BLaER1 treated with 17β-estradiol and CSF1 and Interleukin-3, amounts not matched to agents 10 nM and 100 nM (cell line): ENCODE measurements at regions not wholly inside any gene's neighbourhood (a gene's known extent, or its start where the extent isn't known, plus 50 kb on each side); places are given as distances from the start of the nearest gene placed in this dataset.

Experiments used
- H3K27ac ChIP-seq, 11 experiments: shearing (Covaris generic); formaldehyde crosslinking; 2 replicates each; pipeline ENCODE4 v1.8.1; 2022
- H3K27me3 ChIP-seq, 11 experiments: shearing (Covaris generic); formaldehyde crosslinking; 2 replicates each; pipeline ENCODE4 v1.8.1; 2022
- H3K36me3 ChIP-seq, 11 experiments: shearing (Covaris generic); formaldehyde crosslinking; 2 replicates each; pipeline ENCODE4 v1.8.1; 2022
- H3K4me1 ChIP-seq, 10 experiments: shearing (Covaris generic); formaldehyde crosslinking; 2 replicates each; pipeline ENCODE4 v1.8.1; 2022
- H3K4me2 ChIP-seq, 11 experiments: shearing (Covaris generic); formaldehyde crosslinking; 2 replicates each; pipeline ENCODE4 v1.8.1; 2022
- H3K4me3 ChIP-seq, 10 experiments: shearing (Covaris generic); formaldehyde crosslinking; 2 replicates each; pipeline ENCODE4 v1.8.1; 2022
- H3K9ac ChIP-seq, 11 experiments: shearing (Covaris generic); formaldehyde crosslinking; 2 replicates each; pipeline ENCODE4 v1.8.1; 2022
- H3K9me3 ChIP-seq, 11 experiments: shearing (Covaris generic); formaldehyde crosslinking; replicated peaks in 1 of 11; 2 replicates each; pipeline ENCODE4 v1.8.1; 2022
- H4K20me1 ChIP-seq, 11 experiments: shearing (Covaris generic); formaldehyde crosslinking; 2 replicates each; pipeline ENCODE4 v1.8.1; 2022
- Cebpa-rat ChIP-seq, 11 experiments: shearing (Covaris generic); IDR thresholded peaks; 2 replicates each; pipeline ENCODE4 v1.8.1; 2022

DNA sequence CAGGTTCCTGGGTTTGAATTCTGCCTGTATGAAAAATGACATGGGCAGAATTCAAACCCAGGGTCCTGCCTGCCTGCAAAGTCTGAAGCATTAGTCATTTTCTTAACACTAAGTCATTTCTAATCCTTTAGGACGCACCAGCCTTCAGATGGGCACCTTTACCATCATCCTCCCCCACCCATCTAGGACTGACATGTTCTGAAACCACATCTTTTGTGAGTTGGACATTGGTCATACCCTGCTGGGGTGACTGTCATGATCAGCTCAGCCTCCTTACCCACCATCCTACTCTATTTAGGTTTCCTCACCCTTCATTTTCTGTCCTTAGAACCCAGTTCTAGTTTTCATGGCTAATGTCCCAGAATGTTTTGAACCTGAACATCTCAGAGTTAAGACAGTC lies 104.9 kb downstream of the TRIB2 start:
- TF ChIP-seq Cebpa-rat (IDR thresholded peaks at IDR 0.05): no peak
- Histone ChIP-seq H3K4me2 (no peak overlapping the region), H3K36me3 (no peaks in the 10 kb centered on the region)

GRCh38 chr2:12824351-12824777 lies 107.6 kb downstream of the TRIB2 start:
- Histone ChIP-seq H4K20me1 (no peaks in the 10 kb centered on the region), H3K36me3 (no peaks in the 10 kb centered on the region), H3K9ac (peak overlapping the region in 4 of 11 experiments; percentile 9 to 50 (median 38); a peak in 4 of 22 replicates), H3K27ac (peak overlapping the region in 7 of 11 experiments; percentile 40 to 68 (median 55); a peak in 11 of 22 replicates), H3K9me3 (no peaks in the 10 kb centered on the region), H3K4me3 (no peak overlapping the region; a peak in 1 of 20 replicates), H3K27me3 (no peaks in the 10 kb centered on the region), H3K4me2 (peak overlapping the region; percentile 49 to 86 (median 72)), H3K4me1 (peaks cover 14 to 34% (median 28%) of the 10 kb centered on the region in 10 experiments)
- TF ChIP-seq Cebpa-rat (IDR thresholded peaks at IDR 0.05): no peak

More for the DNA sequence above, 104.9 kb downstream of the TRIB2 start:
- no peaks in the 10 kb centered on the region for H4K20me1 ChIP-seq
- no peaks in the 10 kb centered on the region; a peak in 1 of 22 replicates for H3K9me3 ChIP-seq
- peaks cover 14 to 60% (median 41%) of the 10 kb centered on the region in 10 experiments for H3K4me1 ChIP-seq
- H3K27ac ChIP-seq: no peak overlapping the region
- no peaks in the 10 kb centered on the region for H3K27me3 ChIP-seq
- no peak overlapping the region for H3K4me3 ChIP-seq
- no peak overlapping the region for H3K9ac ChIP-seq

DNA sequence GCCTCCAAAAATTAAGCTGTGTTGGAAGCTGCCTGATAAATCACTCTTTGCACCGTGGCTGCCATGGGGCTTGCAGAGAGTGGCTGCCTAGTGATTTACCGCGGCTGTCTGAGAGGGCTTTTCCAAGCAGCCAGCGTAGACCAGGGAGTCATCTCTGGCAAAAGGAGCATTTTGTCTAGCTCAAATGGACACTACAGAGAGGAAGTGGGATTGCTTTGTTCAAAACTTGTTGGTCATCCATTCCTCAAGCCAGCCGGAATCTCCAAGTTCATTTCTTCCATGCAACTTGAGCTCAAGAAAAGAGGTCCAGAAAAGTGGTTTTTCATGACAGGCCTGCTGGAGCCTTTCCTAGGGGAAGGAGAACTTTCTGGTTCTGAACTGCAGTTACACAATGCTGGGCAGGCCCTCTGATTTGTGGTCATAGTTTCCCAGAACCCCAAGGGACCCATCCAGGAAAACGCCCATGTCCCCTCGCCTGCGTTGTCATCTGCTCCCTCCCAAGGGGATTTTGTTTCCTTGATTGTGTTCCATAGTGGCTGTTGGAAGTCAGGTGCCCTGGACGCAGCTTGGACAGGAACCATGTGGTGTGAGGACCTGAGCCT lies 108.1 kb downstream of the TRIB2 start:
- Histone ChIP-seq H3K27ac (peak overlapping the region in 7 of 11 experiments; percentile 40 to 68 (median 55); a peak in 13 of 22 replicates), H3K9ac (peak overlapping the region in 5 of 11 experiments; percentile 9 to 50 (median 29); a peak in 4 of 22 replicates), H3K27me3 (no peaks in the 10 kb centered on the region), H3K4me1 (peaks cover 14 to 29% (median 23%) of the 10 kb centered on the region in 10 experiments), H3K4me2 (peak overlapping the region; percentile 49 to 86 (median 72)), H3K9me3 (no peaks in the 10 kb centered on the region), H3K4me3 (no peak overlapping the region; a peak in 1 of 20 replicates), H3K36me3 (no peaks in the 10 kb centered on the region), H4K20me1 (no peaks in the 10 kb centered on the region)
- peak in 2 of 11 experiments; percentile 52 to 54; a peak in 4 of 22 replicates for TF ChIP-seq Cebpa-rat (IDR thresholded peaks at IDR 0.05)

DNA sequence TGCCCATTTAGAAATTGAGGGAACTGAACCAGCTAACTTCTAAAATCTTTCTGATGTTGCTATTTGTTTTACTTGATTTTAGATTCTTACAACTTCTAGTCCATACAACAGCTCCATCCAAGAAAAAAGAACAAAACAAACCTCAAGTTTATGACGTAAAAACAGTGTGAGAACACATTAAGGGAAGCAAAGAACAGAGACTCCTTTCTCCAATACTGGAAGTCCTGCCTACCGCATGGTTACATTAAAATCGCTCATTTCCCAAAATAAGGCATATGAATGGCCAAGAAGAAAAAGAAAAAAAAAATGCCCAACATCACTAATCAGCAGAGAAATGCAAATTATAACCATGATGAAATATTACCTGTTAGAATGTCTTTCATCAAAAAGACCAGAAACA lies 110.0 kb downstream of the TRIB2 start:
- no peak overlapping the region for H3K4me2 ChIP-seq
- no peak overlapping the region for H3K9ac ChIP-seq
- no peaks in the 10 kb centered on the region for H3K9me3 ChIP-seq
- no peak overlapping the region for H3K4me3 ChIP-seq
- H3K4me1 ChIP-seq: peaks cover 14 to 21% (median 17%) of the 10 kb centered on the region in 10 experiments
- no peak overlapping the region for H3K27ac ChIP-seq
- no peaks in the 10 kb centered on the region for H4K20me1 ChIP-seq
- H3K36me3 ChIP-seq: no peaks in the 10 kb centered on the region
- H3K27me3 ChIP-seq: no peaks in the 10 kb centered on the region
- no peak for TF ChIP-seq Cebpa-rat (IDR thresholded peaks at IDR 0.05)

- Histone ChIP-seq H3K9ac (no peak overlapping the region), H4K20me1 (no peaks in the 10 kb centered on the region), H3K4me1 (peaks cover 14 to 21% (median 17%) of the 10 kb centered on the region in 10 experiments), H3K27me3 (no peaks in the 10 kb centered on the region), H3K4me2 (no peak overlapping the region), H3K27ac (no peak overlapping the region), H3K9me3 (no peaks in the 10 kb centered on the region), H3K4me3 (no peak overlapping the region), H3K36me3 (no peaks in the 10 kb centered on the region)
- no peak for TF ChIP-seq Cebpa-rat (IDR thresholded peaks at IDR 0.05)
These were observed 111.0 kb downstream of the TRIB2 start for GRCh38 chr2:12827721-12828120.

- Histone ChIP-seq H3K27ac (no peak overlapping the region), H3K4me1 (peaks cover 13 to 16% (median 15%) of the 10 kb centered on the region in 10 experiments), H3K4me3 (no peak overlapping the region), H3K4me2 (no peak overlapping the region), H4K20me1 (no peaks in the 10 kb centered on the region), H3K36me3 (no peaks in the 10 kb centered on the region), H3K9ac (no peak overlapping the region), H3K9me3 (no peaks in the 10 kb centered on the region), H3K27me3 (no peaks in the 10 kb centered on the region)
- 0 out of 22 replicates have a peak, but pooled peaks of 1 of the 11 experiments have one; percentile 31 for TF ChIP-seq Cebpa-rat (IDR thresholded peaks at IDR 0.05)
These were observed 112.2 kb downstream of the TRIB2 start for GRCh38 chr2:12828980-12829379.

DNA sequence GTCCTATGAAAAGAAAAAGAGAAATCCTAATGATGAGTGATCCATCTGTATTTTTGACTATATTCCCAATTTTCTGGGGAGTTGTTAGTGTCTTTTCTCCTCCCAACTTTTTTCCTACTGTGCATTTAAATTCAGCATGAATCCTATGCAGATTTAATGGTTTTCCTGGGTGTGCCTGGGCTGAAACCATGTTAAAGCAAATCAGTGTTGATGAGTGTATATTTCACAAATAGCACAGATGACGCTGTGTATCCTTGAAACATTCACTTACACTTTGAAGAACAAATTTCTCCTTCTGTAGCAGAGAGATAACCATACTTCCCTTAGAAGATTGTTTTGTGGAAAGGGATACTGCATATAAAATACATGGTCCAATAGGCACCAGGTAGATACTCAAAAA lies 114.3 kb downstream of the TRIB2 start:
- Histone ChIP-seq H3K4me3 (no peak overlapping the region), H3K9me3 (no peaks in the 10 kb centered on the region)
- TF ChIP-seq Cebpa-rat (IDR thresholded peaks at IDR 0.05): no peak

DNA sequence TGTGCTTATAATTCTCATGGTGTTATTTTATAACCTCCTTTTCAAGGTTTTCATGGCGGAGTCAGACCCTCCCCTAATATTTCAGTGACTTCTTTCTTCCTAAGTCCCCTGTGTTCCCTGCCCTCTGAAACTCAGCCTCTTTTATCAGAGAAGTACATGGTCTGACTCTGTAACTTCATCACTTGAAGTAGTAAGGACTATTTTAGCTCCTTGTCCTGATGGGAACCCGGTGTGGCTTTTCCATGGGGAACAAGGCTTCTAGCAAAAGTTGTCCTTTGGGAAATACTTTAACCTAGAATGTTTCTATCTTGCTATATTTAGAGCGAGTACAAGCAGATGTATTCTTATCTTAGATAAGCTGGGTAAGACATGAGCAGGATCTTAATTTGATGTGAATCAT lies 117.5 kb downstream of the TRIB2 start:
- Histone ChIP-seq H3K9me3 (no peaks in the 10 kb centered on the region), H3K27ac (no peak overlapping the region), H3K9ac (no peak overlapping the region), H3K4me2 (no peak overlapping the region), H3K4me1 (no peaks in the 10 kb centered on the region), H3K27me3 (no peaks in the 10 kb centered on the region), H3K36me3 (no peaks in the 10 kb centered on the region), H4K20me1 (no peaks in the 10 kb centered on the region), H3K4me3 (no peak overlapping the region)
- no peak for TF ChIP-seq Cebpa-rat (IDR thresholded peaks at IDR 0.05)

More for the DNA sequence above, 114.3 kb downstream of the TRIB2 start:
- no peaks in the 10 kb centered on the region for H3K4me1 ChIP-seq
- no peak overlapping the region for H3K4me2 ChIP-seq
- H3K27me3 ChIP-seq: no peaks in the 10 kb centered on the region
- no peaks in the 10 kb centered on the region for H4K20me1 ChIP-seq
- no peaks in the 10 kb centered on the region for H3K36me3 ChIP-seq
- H3K27ac ChIP-seq: no peak overlapping the region
- H3K9ac ChIP-seq: no peak overlapping the region

- no peak for TF ChIP-seq Cebpa-rat (IDR thresholded peaks at IDR 0.05)
- Histone ChIP-seq H3K9me3 (no peaks in the 10 kb centered on the region), H3K9ac (no peak overlapping the region), H3K27ac (no peak overlapping the region), H3K36me3 (no peaks in the 10 kb centered on the region), H3K4me2 (no peak overlapping the region), H3K4me3 (no peak overlapping the region), H3K27me3 (no peaks in the 10 kb centered on the region), H4K20me1 (no peaks in the 10 kb centered on the region), H3K4me1 (no peaks in the 10 kb centered on the region)
These were observed 119.0 kb downstream of the TRIB2 start for GRCh38 chr2:12835733-12836132.

- H3K9ac ChIP-seq: no peak overlapping the region
- no peak overlapping the region for H3K4me2 ChIP-seq
- H3K9me3 ChIP-seq: no peaks in the 10 kb centered on the region
- H3K4me3 ChIP-seq: no peak overlapping the region
- no peaks in the 10 kb centered on the region for H3K36me3 ChIP-seq
- no peaks in the 10 kb centered on the region for H3K4me1 ChIP-seq
- H3K27me3 ChIP-seq: no peaks in the 10 kb centered on the region
- TF ChIP-seq Cebpa-rat (IDR thresholded peaks at IDR 0.05): no peak
- no peaks in the 10 kb centered on the region for H4K20me1 ChIP-seq
- no peak overlapping the region for H3K27ac ChIP-seq
These were observed 122.6 kb downstream of the TRIB2 start for GRCh38 chr2:12839339-12839738.
